Endothelial cell of umbilical vein (primary cell): ENCODE measurements at regions not wholly inside any gene's neighbourhood (a gene's known extent, or its start where the extent isn't known, plus 50 kb on each side); places are given as distances from the start of the nearest gene placed in this dataset.

Experiments used
- JUN ChIP-seq: IDR thresholded peaks from 2 replicates; pipeline ENCODE4 v1.6.1; 2011; ENCODE audit warnings: borderline replicate concordance, low read depth; ENCODE audit not compliant: insufficient read length, insufficient read depth
- TF ChIP-seq, protein P1 (sequence below), 2 donors: IDR thresholded peaks; 1 replicate in 1 of 2; 2 replicates in 1 of 2; pipeline ENCODE4 v1.5.1; 2011; ENCODE audit warnings: low read length in 2 of 2, mild to moderate bottlenecking in 2 of 2, moderate library complexity in 2 of 2, control low read depth in 1 of 2, inconsistent platforms in 1 of 2, low read depth in 1 of 2; ENCODE audit not compliant: insufficient read depth in 1 of 2; ENCODE audit errors: extremely low read depth in 1 of 2

DNA sequence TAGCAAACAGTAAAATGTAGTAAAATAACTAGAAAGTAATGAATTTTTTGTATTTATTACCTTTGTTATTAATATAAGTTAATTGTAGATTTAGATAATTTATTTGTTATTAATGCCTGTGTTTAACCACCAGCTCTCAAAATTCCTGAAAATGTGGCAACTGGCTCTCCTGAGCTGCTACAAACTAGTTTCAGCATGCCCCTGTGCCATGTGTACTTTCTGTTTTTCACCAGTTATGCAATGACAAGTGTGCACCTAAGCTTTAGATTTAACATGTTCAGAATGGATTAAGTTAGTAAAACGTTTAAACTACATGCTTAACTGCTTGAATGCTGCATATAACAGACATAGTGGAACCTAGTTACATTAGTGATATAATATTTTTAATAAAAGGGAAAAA is 88.1 kb downstream of the POSTN start:
- TF ChIP-seq, protein P1, sequence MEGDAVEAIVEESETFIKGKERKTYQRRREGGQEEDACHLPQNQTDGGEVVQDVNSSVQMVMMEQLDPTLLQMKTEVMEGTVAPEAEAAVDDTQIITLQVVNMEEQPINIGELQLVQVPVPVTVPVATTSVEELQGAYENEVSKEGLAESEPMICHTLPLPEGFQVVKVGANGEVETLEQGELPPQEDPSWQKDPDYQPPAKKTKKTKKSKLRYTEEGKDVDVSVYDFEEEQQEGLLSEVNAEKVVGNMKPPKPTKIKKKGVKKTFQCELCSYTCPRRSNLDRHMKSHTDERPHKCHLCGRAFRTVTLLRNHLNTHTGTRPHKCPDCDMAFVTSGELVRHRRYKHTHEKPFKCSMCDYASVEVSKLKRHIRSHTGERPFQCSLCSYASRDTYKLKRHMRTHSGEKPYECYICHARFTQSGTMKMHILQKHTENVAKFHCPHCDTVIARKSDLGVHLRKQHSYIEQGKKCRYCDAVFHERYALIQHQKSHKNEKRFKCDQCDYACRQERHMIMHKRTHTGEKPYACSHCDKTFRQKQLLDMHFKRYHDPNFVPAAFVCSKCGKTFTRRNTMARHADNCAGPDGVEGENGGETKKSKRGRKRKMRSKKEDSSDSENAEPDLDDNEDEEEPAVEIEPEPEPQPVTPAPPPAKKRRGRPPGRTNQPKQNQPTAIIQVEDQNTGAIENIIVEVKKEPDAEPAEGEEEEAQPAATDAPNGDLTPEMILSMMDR (IDR thresholded peaks at IDR 0.05; ENCODE audit: extremely low read depth in 1 of 2, insufficient read depth in 1 of 2, low read depth in 1 of 2, low read length in 2 of 2) = no peak
- no peak for TF ChIP-seq JUN
